ENCODE measurements at regions not wholly inside any gene's neighbourhood (a gene's known extent, or its start where the extent isn't known, plus 50 kb on each side); places are given as distances from the start of the nearest gene placed in this dataset.

GRCh38 chr11:116558504-116559211 lies 214.1 kb downstream of the BUD13 start:
- TF ChIP-seq CTCF (conservative IDR thresholded peaks at IDR 0.05 in 1 of 2, IDR thresholded peaks at IDR 0.05 in 1 of 2; ENCODE audit: low read depth in 1 of 2, low read length in 2 of 2) (no peak), EZH2 (IDR thresholded peaks at IDR 0.05; ENCODE audit: low read length, missing control alignments) (no peak)
